ENCODE measurements at regions not wholly inside any gene's neighbourhood (a gene's known extent, or its start where the extent isn't known, plus 50 kb on each side); places are given as distances from the start of the nearest gene placed in this dataset.

DNA sequence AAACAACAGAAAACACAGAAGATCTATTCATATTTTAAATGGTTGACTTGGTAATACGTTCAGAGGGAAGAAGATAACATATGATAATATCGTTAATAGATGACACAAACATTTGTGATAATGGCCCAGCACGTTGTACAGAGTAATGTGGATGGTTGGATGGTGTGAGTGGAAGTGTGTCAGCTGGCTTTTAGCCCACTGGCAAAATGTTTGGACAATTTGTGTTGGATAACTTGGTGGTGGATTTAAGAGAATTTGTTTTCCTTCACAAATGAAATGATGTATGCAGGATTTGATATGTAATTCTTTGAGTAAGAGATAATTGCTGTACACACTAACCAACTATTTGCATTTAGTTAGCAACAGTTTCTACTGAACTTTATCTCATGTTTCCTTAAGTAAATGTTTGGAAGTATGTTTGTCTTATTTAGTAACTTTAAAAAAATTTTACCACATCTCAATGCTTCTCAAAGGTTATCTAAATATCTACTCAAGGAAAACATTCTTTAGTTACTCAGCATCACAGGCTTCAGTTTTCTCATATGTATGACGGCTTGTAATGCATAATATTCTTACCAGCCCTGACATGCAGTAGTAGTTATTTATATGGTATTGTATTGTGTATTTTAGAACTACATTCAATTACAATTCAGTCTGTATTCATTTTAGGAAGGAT is 328.5 kb upstream of the GOLIM4 start:
- TF ChIP-seq POLR2AphosphoS5 (IDR thresholded peaks at IDR 0.05; ENCODE audit: low read depth) (no peak), GABPA (IDR thresholded peaks at IDR 0.05; ENCODE audit: low read depth) (no peak)
- TF ChIP-seq, protein P1, sequence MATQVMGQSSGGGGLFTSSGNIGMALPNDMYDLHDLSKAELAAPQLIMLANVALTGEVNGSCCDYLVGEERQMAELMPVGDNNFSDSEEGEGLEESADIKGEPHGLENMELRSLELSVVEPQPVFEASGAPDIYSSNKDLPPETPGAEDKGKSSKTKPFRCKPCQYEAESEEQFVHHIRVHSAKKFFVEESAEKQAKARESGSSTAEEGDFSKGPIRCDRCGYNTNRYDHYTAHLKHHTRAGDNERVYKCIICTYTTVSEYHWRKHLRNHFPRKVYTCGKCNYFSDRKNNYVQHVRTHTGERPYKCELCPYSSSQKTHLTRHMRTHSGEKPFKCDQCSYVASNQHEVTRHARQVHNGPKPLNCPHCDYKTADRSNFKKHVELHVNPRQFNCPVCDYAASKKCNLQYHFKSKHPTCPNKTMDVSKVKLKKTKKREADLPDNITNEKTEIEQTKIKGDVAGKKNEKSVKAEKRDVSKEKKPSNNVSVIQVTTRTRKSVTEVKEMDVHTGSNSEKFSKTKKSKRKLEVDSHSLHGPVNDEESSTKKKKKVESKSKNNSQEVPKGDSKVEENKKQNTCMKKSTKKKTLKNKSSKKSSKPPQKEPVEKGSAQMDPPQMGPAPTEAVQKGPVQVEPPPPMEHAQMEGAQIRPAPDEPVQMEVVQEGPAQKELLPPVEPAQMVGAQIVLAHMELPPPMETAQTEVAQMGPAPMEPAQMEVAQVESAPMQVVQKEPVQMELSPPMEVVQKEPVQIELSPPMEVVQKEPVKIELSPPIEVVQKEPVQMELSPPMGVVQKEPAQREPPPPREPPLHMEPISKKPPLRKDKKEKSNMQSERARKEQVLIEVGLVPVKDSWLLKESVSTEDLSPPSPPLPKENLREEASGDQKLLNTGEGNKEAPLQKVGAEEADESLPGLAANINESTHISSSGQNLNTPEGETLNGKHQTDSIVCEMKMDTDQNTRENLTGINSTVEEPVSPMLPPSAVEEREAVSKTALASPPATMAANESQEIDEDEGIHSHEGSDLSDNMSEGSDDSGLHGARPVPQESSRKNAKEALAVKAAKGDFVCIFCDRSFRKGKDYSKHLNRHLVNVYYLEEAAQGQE (IDR thresholded peaks at IDR 0.05; ENCODE audit: insufficient replicate concordance, low read depth), result no peak
- TF ChIP-seq, protein P2, sequence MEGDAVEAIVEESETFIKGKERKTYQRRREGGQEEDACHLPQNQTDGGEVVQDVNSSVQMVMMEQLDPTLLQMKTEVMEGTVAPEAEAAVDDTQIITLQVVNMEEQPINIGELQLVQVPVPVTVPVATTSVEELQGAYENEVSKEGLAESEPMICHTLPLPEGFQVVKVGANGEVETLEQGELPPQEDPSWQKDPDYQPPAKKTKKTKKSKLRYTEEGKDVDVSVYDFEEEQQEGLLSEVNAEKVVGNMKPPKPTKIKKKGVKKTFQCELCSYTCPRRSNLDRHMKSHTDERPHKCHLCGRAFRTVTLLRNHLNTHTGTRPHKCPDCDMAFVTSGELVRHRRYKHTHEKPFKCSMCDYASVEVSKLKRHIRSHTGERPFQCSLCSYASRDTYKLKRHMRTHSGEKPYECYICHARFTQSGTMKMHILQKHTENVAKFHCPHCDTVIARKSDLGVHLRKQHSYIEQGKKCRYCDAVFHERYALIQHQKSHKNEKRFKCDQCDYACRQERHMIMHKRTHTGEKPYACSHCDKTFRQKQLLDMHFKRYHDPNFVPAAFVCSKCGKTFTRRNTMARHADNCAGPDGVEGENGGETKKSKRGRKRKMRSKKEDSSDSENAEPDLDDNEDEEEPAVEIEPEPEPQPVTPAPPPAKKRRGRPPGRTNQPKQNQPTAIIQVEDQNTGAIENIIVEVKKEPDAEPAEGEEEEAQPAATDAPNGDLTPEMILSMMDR (IDR thresholded peaks at IDR 0.05; ENCODE audit: insufficient read depth, low read length), result no peak
- Histone ChIP-seq H3K27me3 (ENCODE audit: insufficient read depth, poor library complexity, severe bottlenecking) (no peaks in the 10 kb centered on the region), H3K27ac (replicated peaks) (no peak overlapping the region), H3K4me3 (replicated peaks; ENCODE audit: insufficient read depth, low read length) (no peak overlapping the region)
- DNase-seq (ENCODE audit: low read depth in 1 of 2, low spot score in 1 of 2), result no peak

DNA sequence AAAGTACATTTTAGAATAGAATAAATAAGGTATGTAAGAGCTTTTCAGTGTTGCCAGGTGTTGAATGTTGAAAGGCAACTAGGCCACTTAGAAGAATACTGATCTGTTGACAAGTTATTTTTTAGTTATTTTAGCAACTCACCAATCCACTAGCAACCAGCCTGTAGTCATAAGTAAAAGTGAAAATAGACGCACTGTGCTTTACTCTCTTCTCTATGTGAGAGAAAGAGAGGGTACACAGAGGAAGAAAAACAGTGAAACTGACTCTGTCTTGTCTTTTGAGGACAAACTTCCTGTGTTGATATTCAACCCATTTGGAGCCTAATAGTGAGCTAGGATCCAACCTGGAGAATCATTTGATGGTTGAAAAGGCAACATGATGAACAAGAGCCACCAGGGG is 327.1 kb upstream of the GOLIM4 start:
- H3K4me3 ChIP-seq (replicated peaks; ENCODE audit: insufficient read depth, low read length), result no peak overlapping the region
- TF ChIP-seq, protein P2 (IDR thresholded peaks at IDR 0.05; ENCODE audit: insufficient read depth, low read length), result no peak
- no peak for TF ChIP-seq GABPA (IDR thresholded peaks at IDR 0.05; ENCODE audit: low read depth)
- TF ChIP-seq POLR2AphosphoS5 (IDR thresholded peaks at IDR 0.05; ENCODE audit: low read depth), result no peak
- TF ChIP-seq SPI1 (IDR thresholded peaks at IDR 0.05; ENCODE audit: borderline replicate concordance, low read depth), result no peak
- TF ChIP-seq, protein P1 (IDR thresholded peaks at IDR 0.05; ENCODE audit: insufficient replicate concordance, low read depth), result no peak
- DNase-seq (ENCODE audit: low read depth in 1 of 2, low spot score in 1 of 2), result no peak

DNA sequence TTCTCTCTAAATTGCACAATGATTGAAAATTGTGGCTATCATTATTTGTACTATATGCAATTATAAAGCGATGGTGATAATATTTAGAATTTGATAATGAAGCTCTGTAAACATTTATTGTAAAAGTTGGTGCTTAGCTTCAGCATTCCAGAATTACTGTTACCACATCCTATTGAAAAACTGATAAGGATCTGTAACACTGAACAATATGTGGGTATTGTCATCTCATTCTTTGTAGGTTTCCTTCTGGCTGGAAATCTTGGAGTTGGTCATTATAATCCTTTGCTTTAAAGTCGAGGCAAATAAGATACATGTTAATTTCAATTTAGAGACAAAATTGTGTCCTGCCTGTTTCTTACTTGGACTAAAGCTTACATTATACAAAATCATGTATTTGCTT is 323.4 kb upstream of the GOLIM4 start:
- Histone ChIP-seq H3K27me3 (ENCODE audit: insufficient read depth, poor library complexity, severe bottlenecking) (no peaks in the 10 kb centered on the region), H3K4me3 (replicated peaks; ENCODE audit: insufficient read depth, low read length) (no peak overlapping the region), H3K27ac (replicated peaks) (no peak overlapping the region)
- TF ChIP-seq GABPA (IDR thresholded peaks at IDR 0.05; ENCODE audit: low read depth), result no peak
- no peak for TF ChIP-seq SPI1 (IDR thresholded peaks at IDR 0.05; ENCODE audit: borderline replicate concordance, low read depth)
- TF ChIP-seq, protein P1 (IDR thresholded peaks at IDR 0.05; ENCODE audit: insufficient replicate concordance, low read depth), result no peak
- TF ChIP-seq, protein P2 (IDR thresholded peaks at IDR 0.05; ENCODE audit: insufficient read depth, low read length), result no peak
- no peak for TF ChIP-seq POLR2AphosphoS5 (IDR thresholded peaks at IDR 0.05; ENCODE audit: low read depth)
- no peak for DNase-seq (ENCODE audit: low read depth in 1 of 2, low spot score in 1 of 2)

More for the DNA sequence above, 327.1 kb upstream of the GOLIM4 start:
- H3K27ac ChIP-seq (replicated peaks), result no peak overlapping the region
- no peaks in the 10 kb centered on the region for H3K27me3 ChIP-seq (ENCODE audit: insufficient read depth, poor library complexity, severe bottlenecking)

Data from HL-60 (cell line).